Liver (tissue), 8 donors: ENCODE measurements at regions not wholly inside any gene's neighbourhood (a gene's known extent, or its start where the extent isn't known, plus 50 kb on each side); places are given as distances from the start of the nearest gene placed in this dataset.

Experiments
- DNase-seq: peaks from one replicate; pipeline ENCODE4 v3.0.0-alpha.2; 2017; ENCODE audit warnings: low spot score
- H3K27ac ChIP-seq, 2 donors: one replicate each; pipeline ENCODE4 v1.7.0; 2013; ENCODE audit warnings: inconsistent platforms in 2 of 2, low read length in 2 of 2, control low read depth in 1 of 2, low read depth in 1 of 2, mild to moderate bottlenecking in 1 of 2
- H3K27me3 ChIP-seq, 4 donors: one replicate each; pipeline versions ENCODE4 v1.6.1 to v1.7.0; 2013; ENCODE audit warnings: low read length in 3 of 4, inconsistent platforms in 1 of 4, mild to moderate bottlenecking in 1 of 4, moderate library complexity in 1 of 4; ENCODE audit not compliant: control insufficient read depth in 4 of 4, insufficient read depth in 4 of 4
- H3K36me3 ChIP-seq, 4 donors: one replicate each; pipeline versions ENCODE4 v1.6.1 to v1.7.0; 2013; ENCODE audit warnings: low read length in 3 of 4, mild to moderate bottlenecking in 3 of 4, low read depth in 1 of 4, moderate library complexity in 1 of 4; ENCODE audit not compliant: control insufficient read depth in 4 of 4, insufficient read depth in 3 of 4
- H3K4me1 ChIP-seq, 4 donors: one replicate each; pipeline versions ENCODE4 v1.6.1 to v1.7.0; 2013; ENCODE audit warnings: low read length in 3 of 4, mild to moderate bottlenecking in 3 of 4, moderate library complexity in 1 of 4; ENCODE audit not compliant: control insufficient read depth in 4 of 4, insufficient read depth in 4 of 4
- H3K4me3 ChIP-seq, 3 donors: one replicate each; pipeline versions ENCODE4 v1.6.1 to v1.7.0; 2013; ENCODE audit warnings: low read length in 3 of 3, control low read depth in 1 of 3, low read depth in 1 of 3, mild to moderate bottlenecking in 1 of 3
- H3K9ac ChIP-seq, 2 donors: one replicate each; pipeline ENCODE4 v1.7.0; 2013; ENCODE audit warnings: low read length in 2 of 2, mild to moderate bottlenecking in 2 of 2, moderate library complexity in 2 of 2, control low read depth in 1 of 2, low read depth in 1 of 2
- H3K9me3 ChIP-seq, 4 donors: one replicate each; pipeline versions ENCODE4 v1.6.1 to v1.7.0; 2013; ENCODE audit warnings: low read length in 3 of 4; ENCODE audit not compliant: control insufficient read depth in 4 of 4
- EGR1 ChIP-seq, 2 donors: IDR thresholded peaks; 2 replicates each; pipeline ENCODE4 v1.6.1; 2016 to 2018; ENCODE audit warnings: antibody characterized with exemption in 2 of 2, low read depth in 2 of 2
- FOXA2 ChIP-seq: IDR thresholded peaks from 2 replicates; pipeline ENCODE4 v1.6.1; 2016; ENCODE audit warnings: antibody characterized with exemption
- GABPA ChIP-seq, 2 donors: IDR thresholded peaks in 1 of 2; conservative IDR thresholded peaks in 1 of 2; 2 replicates each; pipeline ENCODE4 v1.6.1; 2016; ENCODE audit warnings: antibody characterized with exemption in 2 of 2, mild to moderate bottlenecking in 1 of 2, moderate library complexity in 1 of 2
- HNF4A ChIP-seq, 2 donors: conservative IDR thresholded peaks; 2 replicates each; pipeline ENCODE4 v1.6.1; 2016; ENCODE audit warnings: antibody characterized with exemption in 2 of 2, mild to moderate bottlenecking in 2 of 2
- HNF4G ChIP-seq: IDR thresholded peaks from 2 replicates; pipeline ENCODE4 v1.6.1; 2016; ENCODE audit warnings: antibody characterized with exemption
- JUND ChIP-seq, 2 donors: IDR thresholded peaks; 2 replicates each; pipeline ENCODE4 v1.6.1; 2016; ENCODE audit warnings: antibody characterized with exemption in 2 of 2
- NR2F2 ChIP-seq: IDR thresholded peaks from 2 replicates; pipeline ENCODE4 v1.6.1; 2016; ENCODE audit warnings: antibody characterized with exemption
- RAD21 ChIP-seq, 2 donors: IDR thresholded peaks; 2 replicates each; pipeline ENCODE4 v1.6.1; 2016; ENCODE audit warnings: antibody characterized with exemption in 2 of 2, mild to moderate bottlenecking in 2 of 2
- RXRA ChIP-seq, 2 donors: IDR thresholded peaks; 2 replicates each; pipeline ENCODE4 v1.6.1; 2017 to 2018; ENCODE audit warnings: antibody characterized with exemption in 2 of 2, mild to moderate bottlenecking in 1 of 2
- SP1 ChIP-seq: IDR thresholded peaks from 2 replicates; pipeline ENCODE4 v1.6.1; 2018; ENCODE audit warnings: antibody characterized with exemption, mild to moderate bottlenecking
- WGBS: extraction: QIAGEN DNeasy Blood & Tissue Kit; methylation state at CpG from one replicate; pipeline ENCODE4 v1.1.7; 2013; 5-methylcytosine and 5-hydroxymethylcytosine counted together
- TF ChIP-seq, protein P1 (sequence below): IDR thresholded peaks from 2 replicates; pipeline ENCODE4 v1.6.1; 2016; ENCODE audit warnings: antibody characterized with exemption
- TF ChIP-seq, protein P2 (sequence below): fragments of 150-350 bp; IDR thresholded peaks from 2 replicates; pipeline ENCODE4 v1.5.1; 2017; ENCODE audit warnings: improper control_type of control experiment, low read depth, low read length; ENCODE audit not compliant: missing input control
- TF ChIP-seq, protein P3 (sequence below): IDR thresholded peaks from 2 replicates; pipeline ENCODE4 v1.6.1; 2016; ENCODE audit warnings: antibody characterized with exemption
- TF ChIP-seq, protein P4 (sequence below): IDR thresholded peaks from 2 replicates; pipeline ENCODE4 v1.6.1; 2016; ENCODE audit warnings: antibody characterized with exemption, mild to moderate bottlenecking
- donor health status: healthy.
- donor health status: healthy.
- donor health status: healthy.
- donor health status: healthy.
- donor health status: healthy.

DNA sequence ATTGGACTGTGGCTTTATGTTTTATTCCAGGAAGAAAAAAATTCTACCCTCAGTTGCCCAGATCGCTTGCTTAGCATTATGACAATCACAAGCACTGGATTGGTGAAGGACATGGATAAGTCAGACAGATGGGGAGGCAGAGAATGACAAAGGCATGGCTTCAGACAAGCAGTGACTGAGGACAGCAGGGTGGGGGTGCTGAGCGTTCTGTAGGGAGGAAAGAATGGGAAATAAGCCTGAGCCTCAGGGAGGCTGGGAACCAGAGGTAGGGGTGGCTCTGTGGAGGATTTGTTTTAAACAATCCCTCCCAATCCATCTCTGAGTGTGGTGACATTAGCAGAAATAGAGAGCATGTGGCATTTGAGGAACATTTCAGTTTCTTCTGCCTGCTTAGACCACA lies 896.9 kb downstream of the CCSER2 start:
- H3K27ac ChIP-seq = no peak overlapping the region
- H3K36me3 ChIP-seq = no peaks in the 10 kb centered on the region
- no peak overlapping the region for H3K9ac ChIP-seq
- no peak overlapping the region for H3K4me3 ChIP-seq
- TF ChIP-seq RAD21 (IDR thresholded peaks at IDR 0.05) (no peak), HNF4G (no peak), NR2F2 (no peak), HNF4A (conservative IDR thresholded peaks at IDR 0.05) (no peak), GABPA (IDR thresholded peaks at IDR 0.05 in 1 of 2, conservative IDR thresholded peaks at IDR 0.05 in 1 of 2) (no peak), EGR1 (IDR thresholded peaks at IDR 0.05; ENCODE audit: low read depth in 2 of 2) (no peak), JUND (IDR thresholded peaks at IDR 0.05) (no peak)
- TF ChIP-seq, protein P1, sequence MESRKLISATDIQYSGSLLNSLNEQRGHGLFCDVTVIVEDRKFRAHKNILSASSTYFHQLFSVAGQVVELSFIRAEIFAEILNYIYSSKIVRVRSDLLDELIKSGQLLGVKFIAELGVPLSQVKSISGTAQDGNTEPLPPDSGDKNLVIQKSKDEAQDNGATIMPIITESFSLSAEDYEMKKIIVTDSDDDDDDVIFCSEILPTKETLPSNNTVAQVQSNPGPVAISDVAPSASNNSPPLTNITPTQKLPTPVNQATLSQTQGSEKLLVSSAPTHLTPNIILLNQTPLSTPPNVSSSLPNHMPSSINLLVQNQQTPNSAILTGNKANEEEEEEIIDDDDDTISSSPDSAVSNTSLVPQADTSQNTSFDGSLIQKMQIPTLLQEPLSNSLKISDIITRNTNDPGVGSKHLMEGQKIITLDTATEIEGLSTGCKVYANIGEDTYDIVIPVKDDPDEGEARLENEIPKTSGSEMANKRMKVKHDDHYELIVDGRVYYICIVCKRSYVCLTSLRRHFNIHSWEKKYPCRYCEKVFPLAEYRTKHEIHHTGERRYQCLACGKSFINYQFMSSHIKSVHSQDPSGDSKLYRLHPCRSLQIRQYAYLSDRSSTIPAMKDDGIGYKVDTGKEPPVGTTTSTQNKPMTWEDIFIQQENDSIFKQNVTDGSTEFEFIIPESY = no peak
- TF ChIP-seq, protein P2, sequence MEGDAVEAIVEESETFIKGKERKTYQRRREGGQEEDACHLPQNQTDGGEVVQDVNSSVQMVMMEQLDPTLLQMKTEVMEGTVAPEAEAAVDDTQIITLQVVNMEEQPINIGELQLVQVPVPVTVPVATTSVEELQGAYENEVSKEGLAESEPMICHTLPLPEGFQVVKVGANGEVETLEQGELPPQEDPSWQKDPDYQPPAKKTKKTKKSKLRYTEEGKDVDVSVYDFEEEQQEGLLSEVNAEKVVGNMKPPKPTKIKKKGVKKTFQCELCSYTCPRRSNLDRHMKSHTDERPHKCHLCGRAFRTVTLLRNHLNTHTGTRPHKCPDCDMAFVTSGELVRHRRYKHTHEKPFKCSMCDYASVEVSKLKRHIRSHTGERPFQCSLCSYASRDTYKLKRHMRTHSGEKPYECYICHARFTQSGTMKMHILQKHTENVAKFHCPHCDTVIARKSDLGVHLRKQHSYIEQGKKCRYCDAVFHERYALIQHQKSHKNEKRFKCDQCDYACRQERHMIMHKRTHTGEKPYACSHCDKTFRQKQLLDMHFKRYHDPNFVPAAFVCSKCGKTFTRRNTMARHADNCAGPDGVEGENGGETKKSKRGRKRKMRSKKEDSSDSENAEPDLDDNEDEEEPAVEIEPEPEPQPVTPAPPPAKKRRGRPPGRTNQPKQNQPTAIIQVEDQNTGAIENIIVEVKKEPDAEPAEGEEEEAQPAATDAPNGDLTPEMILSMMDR = no peak
- TF ChIP-seq, protein P3, sequence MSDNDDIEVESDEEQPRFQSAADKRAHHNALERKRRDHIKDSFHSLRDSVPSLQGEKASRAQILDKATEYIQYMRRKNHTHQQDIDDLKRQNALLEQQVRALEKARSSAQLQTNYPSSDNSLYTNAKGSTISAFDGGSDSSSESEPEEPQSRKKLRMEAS = no peak
- DNase-seq = no peak
- no peaks in the 10 kb centered on the region for H3K27me3 ChIP-seq
- no peaks in the 10 kb centered on the region for H3K9me3 ChIP-seq
- WGBS = 88% methylated on average over 2 of the region's 2 CpGs
- H3K4me1 ChIP-seq = peaks cover 0 to 11% (median 4%) of the 10 kb centered on the region in 4 donors

DNA sequence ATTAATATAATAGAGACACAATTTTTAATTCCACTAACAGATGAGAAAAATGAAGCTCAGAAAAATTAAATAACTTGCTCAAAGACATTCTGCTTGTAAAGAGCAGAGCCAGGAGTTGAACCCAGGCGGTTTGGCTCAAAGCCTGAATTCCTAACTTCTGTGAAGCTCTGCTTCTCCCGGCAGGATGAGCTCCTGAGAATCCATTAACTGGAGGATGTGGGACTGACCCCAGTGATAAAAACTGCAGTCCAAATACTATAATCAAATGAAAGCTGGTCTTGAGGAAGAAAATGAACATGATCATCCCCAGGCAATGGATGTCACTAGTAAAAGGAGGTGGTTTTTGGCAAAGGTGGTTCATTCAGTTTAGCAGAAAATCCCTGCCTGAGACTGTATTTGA lies 898.2 kb downstream of the CCSER2 start:
- Histone ChIP-seq H3K27me3 (no peaks in the 10 kb centered on the region), H3K9ac (no peak overlapping the region), H3K4me1 (peaks cover 2 to 19% (median 11%) of the 10 kb centered on the region in 4 donors), H3K4me3 (no peak overlapping the region), H3K27ac (no peak overlapping the region), H3K9me3 (no peaks in the 10 kb centered on the region), H3K36me3 (no peaks in the 10 kb centered on the region)
- no peak for DNase-seq
- 89% methylated on average over 2 of the region's 2 CpGs for WGBS
- TF ChIP-seq JUND (IDR thresholded peaks at IDR 0.05) = no peak
- TF ChIP-seq RXRA (IDR thresholded peaks at IDR 0.05) = no peak
- TF ChIP-seq FOXA2 = no peak
- no peak for TF ChIP-seq SP1
- TF ChIP-seq, protein P4, sequence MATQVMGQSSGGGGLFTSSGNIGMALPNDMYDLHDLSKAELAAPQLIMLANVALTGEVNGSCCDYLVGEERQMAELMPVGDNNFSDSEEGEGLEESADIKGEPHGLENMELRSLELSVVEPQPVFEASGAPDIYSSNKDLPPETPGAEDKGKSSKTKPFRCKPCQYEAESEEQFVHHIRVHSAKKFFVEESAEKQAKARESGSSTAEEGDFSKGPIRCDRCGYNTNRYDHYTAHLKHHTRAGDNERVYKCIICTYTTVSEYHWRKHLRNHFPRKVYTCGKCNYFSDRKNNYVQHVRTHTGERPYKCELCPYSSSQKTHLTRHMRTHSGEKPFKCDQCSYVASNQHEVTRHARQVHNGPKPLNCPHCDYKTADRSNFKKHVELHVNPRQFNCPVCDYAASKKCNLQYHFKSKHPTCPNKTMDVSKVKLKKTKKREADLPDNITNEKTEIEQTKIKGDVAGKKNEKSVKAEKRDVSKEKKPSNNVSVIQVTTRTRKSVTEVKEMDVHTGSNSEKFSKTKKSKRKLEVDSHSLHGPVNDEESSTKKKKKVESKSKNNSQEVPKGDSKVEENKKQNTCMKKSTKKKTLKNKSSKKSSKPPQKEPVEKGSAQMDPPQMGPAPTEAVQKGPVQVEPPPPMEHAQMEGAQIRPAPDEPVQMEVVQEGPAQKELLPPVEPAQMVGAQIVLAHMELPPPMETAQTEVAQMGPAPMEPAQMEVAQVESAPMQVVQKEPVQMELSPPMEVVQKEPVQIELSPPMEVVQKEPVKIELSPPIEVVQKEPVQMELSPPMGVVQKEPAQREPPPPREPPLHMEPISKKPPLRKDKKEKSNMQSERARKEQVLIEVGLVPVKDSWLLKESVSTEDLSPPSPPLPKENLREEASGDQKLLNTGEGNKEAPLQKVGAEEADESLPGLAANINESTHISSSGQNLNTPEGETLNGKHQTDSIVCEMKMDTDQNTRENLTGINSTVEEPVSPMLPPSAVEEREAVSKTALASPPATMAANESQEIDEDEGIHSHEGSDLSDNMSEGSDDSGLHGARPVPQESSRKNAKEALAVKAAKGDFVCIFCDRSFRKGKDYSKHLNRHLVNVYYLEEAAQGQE = no peak
